IMR-90 (cell line): ENCODE measurements at regions not wholly inside any gene's neighbourhood (a gene's known extent, or its start where the extent isn't known, plus 50 kb on each side); places are given as distances from the start of the nearest gene placed in this dataset.
"Not testable (repeated sequence)": the region's sequence is repeated elsewhere in the genome, so short reads cannot be mapped to it uniquely, and the experiment has no call there.

Experiments used
- ATAC-seq: fragments of 200-7000 bp; cut with Tn5 transposase; 2 replicates; pipeline ENCODE4 v1.9.1; 2020; ENCODE audit warnings: low read depth, mild to moderate bottlenecking, moderate library complexity
- BruUV-seq: library from RNA; stranded (reverse); fragments of 400-500 nt; replicated peaks from 2 replicates; lab custom pipeline; 2021; lab: Mats Ljungman, UMichigan
- CTCF ChIA-PET: fragments of 300-600 bp; formaldehyde crosslinking; extraction: SDS; loops from one replicate; lab custom pipeline; 2021; ENCODE audit warnings: antibody characterized with exemption; lab: Yijun Ruan, JAX
- POLR2A ChIA-PET: fragments of 300-600 bp; sonication (Branson Sonifier 250); formaldehyde crosslinking; loops from one replicate; lab custom pipeline; 2022; ENCODE audit warnings: antibody characterized with exemption; ENCODE audit not compliant: unreplicated experiment; lab: Charles Lee
- DNase-seq: peaks from one replicate; pipeline ENCODE4 v3.0.0; 2013
- H2AFZ ChIP-seq: replicated peaks from 2 replicates; pipeline ENCODE3; 2013; ENCODE audit warnings: low read length, mild to moderate bottlenecking; ENCODE audit not compliant: poor library complexity
- H2AK5ac ChIP-seq: 2 replicates; pipeline ENCODE4 v1.6.1; 2013; ENCODE audit warnings: low read depth, low read length, inconsistent platforms
- H2AK9ac ChIP-seq: replicated peaks from 2 replicates; pipeline ENCODE3; 2013; ENCODE audit warnings: mild to moderate bottlenecking, low read depth, low read length, moderate library complexity; ENCODE audit not compliant: poor library complexity
- H2BK120ac ChIP-seq: 2 replicates; pipeline ENCODE4 v1.6.1; 2013; ENCODE audit warnings: low read depth, low read length, inconsistent platforms
- H2BK15ac ChIP-seq: 3 replicates; pipeline ENCODE4 v1.6.1; 2013; ENCODE audit warnings: low read depth, low read length, inconsistent platforms
- H2BK20ac ChIP-seq: 2 replicates; pipeline ENCODE4 v1.6.1; 2013; ENCODE audit warnings: low read depth, mild to moderate bottlenecking, inconsistent platforms, low read length, moderate library complexity
- H2BK5ac ChIP-seq: 2 replicates; pipeline ENCODE4 v1.6.1; 2013; ENCODE audit warnings: mild to moderate bottlenecking, low read depth, low read length, inconsistent platforms; ENCODE audit not compliant: poor library complexity, severe bottlenecking
- H3K14ac ChIP-seq: replicated peaks from 2 replicates; pipeline ENCODE4 v1.6.1; 2013; ENCODE audit warnings: low read depth, low read length, inconsistent platforms
- H3K18ac ChIP-seq: 2 replicates; pipeline ENCODE4 v1.6.1; 2013; ENCODE audit warnings: low read depth, low read length, control low read depth
- H3K23ac ChIP-seq: 2 replicates; pipeline ENCODE4 v1.6.1; 2013; ENCODE audit warnings: low read depth, low read length, inconsistent platforms
- H3K27ac ChIP-seq: 2 replicates; pipeline ENCODE4 v1.5.1; 2013; ENCODE audit warnings: mild to moderate bottlenecking, control low read depth, low read length; ENCODE audit not compliant: insufficient read depth
- H3K27me3 ChIP-seq: 2 replicates; pipeline ENCODE4 v1.6.1; 2013; ENCODE audit warnings: low read length; ENCODE audit not compliant: control insufficient read depth, insufficient read depth
- H3K36me3 ChIP-seq: 2 replicates; pipeline ENCODE4 v1.6.1; 2013; ENCODE audit warnings: low read length, mixed read lengths; ENCODE audit not compliant: control insufficient read depth, insufficient read depth
- H3K4ac ChIP-seq: 2 replicates; pipeline ENCODE4 v1.6.1; 2013; ENCODE audit warnings: low read depth, low read length, inconsistent platforms
- H3K4me1 ChIP-seq: 2 replicates; pipeline ENCODE4 v1.6.1; 2013; ENCODE audit warnings: low read length, mixed read lengths; ENCODE audit not compliant: control insufficient read depth, insufficient read depth
- H3K4me2 ChIP-seq: 2 replicates; pipeline ENCODE4 v1.6.1; 2013; ENCODE audit warnings: low read depth, mild to moderate bottlenecking, control low read depth, low read length, moderate library complexity
- H3K4me3 ChIP-seq: 2 replicates; pipeline ENCODE4 v1.5.1; 2013; ENCODE audit warnings: low read depth, mild to moderate bottlenecking, control low read depth, low read length, moderate library complexity; ENCODE audit not compliant: insufficient read depth
- H3K56ac ChIP-seq: 2 replicates; pipeline ENCODE4 v1.6.1; 2013; ENCODE audit warnings: low read length, inconsistent platforms; ENCODE audit not compliant: insufficient read depth; ENCODE audit errors: extremely low read depth
- H3K79me1 ChIP-seq, 2 experiments: 2 replicates each; pipeline ENCODE4 v1.6.1; 2013; ENCODE audit warnings: low read length in 2 of 2, inconsistent platforms in 1 of 2, low read depth in 1 of 2
- H3K9ac ChIP-seq: 2 replicates; pipeline ENCODE4 v1.6.1; 2013; ENCODE audit warnings: low read depth, low read length, control low read depth
- H3K9me1 ChIP-seq: 2 replicates; pipeline ENCODE4 v1.6.1; 2013; ENCODE audit warnings: low read length, inconsistent platforms; ENCODE audit not compliant: insufficient read depth
- H3K9me3 ChIP-seq: 2 replicates; pipeline ENCODE4 v1.6.1; 2013; ENCODE audit warnings: low read length; ENCODE audit not compliant: control insufficient read depth, insufficient read depth
- H4K20me1 ChIP-seq: 2 replicates; pipeline ENCODE4 v1.6.1; 2013; ENCODE audit warnings: low read length, inconsistent platforms; ENCODE audit not compliant: insufficient read depth
- H4K5ac ChIP-seq: 2 replicates; pipeline ENCODE4 v1.6.1; 2013; ENCODE audit warnings: mild to moderate bottlenecking, low read depth, low read length, control low read depth
- H4K8ac ChIP-seq, 2 experiments: 2 replicates each; pipeline ENCODE4 v1.6.1; 2013; ENCODE audit warnings: low read depth in 2 of 2, low read length in 2 of 2, control low read depth in 1 of 2, inconsistent platforms in 1 of 2
- H4K91ac ChIP-seq: 2 replicates; pipeline ENCODE4 v1.6.1; 2013; ENCODE audit warnings: low read depth, low read length, inconsistent platforms; ENCODE audit not compliant: insufficient read depth
- WGBS, 2 experiments: methylation state at CpG; one replicate each; pipeline versions ENCODE4 v1.1.5 to v1.1.7; 2013; ENCODE audit warnings: missing lambda C conversion rate in 2 of 2; ENCODE audit not compliant: insufficient read length in 1 of 2; ENCODE audit errors: extremely low coverage in 2 of 2; 5-methylcytosine and 5-hydroxymethylcytosine counted together
- dilution Hi-C: fragments of 300-500 bp; cut with HindIII; formaldehyde crosslinking; loops from one replicate; pipeline ENCODE4 v1.14.3; 2018; ENCODE audit warnings: low sequenced_read_pairs; ENCODE audit not compliant: unreplicated experiment
- in situ Hi-C: fragments of 300-500 bp; cut with MboI; formaldehyde crosslinking; loops from 3 replicates; pipeline ENCODE4 v1.14.3; 2019; ENCODE audit warnings: low sequenced_read_pairs, inconsistent platforms, mixed read lengths
- intact Hi-C: fragments of 100-400 bp; cut with micrococcal nuclease; formaldehyde crosslinking; loops from 2 replicates; pipeline ENCODE4 v1.10.0; 2022

- DNase-seq, BruUV-seq, H3K36me3 ChIP-seq, H3K23ac ChIP-seq, H3K14ac ChIP-seq, H4K5ac ChIP-seq, H3K4me3 ChIP-seq, H2BK20ac ChIP-seq, H4K8ac ChIP-seq, H3K56ac ChIP-seq, H4K20me1 ChIP-seq, H3K9me1 ChIP-seq, H3K79me1 ChIP-seq, POLR2A ChIA-PET, ATAC-seq, H2AK9ac ChIP-seq, in situ Hi-C loops, CTCF ChIA-PET, H3K27ac ChIP-seq, H3K4me2 ChIP-seq, H3K4ac ChIP-seq, H3K18ac ChIP-seq, dilution Hi-C loops, H2AK5ac ChIP-seq, H3K4me1 ChIP-seq, intact Hi-C loops, H3K9me3 ChIP-seq, H2BK120ac ChIP-seq, H2AFZ ChIP-seq, H4K91ac ChIP-seq, H2BK15ac ChIP-seq, H2BK5ac ChIP-seq, H3K9ac ChIP-seq: not testable (repeated sequence)
- peaks cover 22% of the 10 kb centered on the region for H3K27me3 ChIP-seq
- 33% methylated on average over 2 of the region's 7 CpGs; no CpG with 5 or more reads in 1 of the 2 experiments for WGBS, 2 experiments
Measured at GRCh38 chr10:118962331-118962868, 67.1 kb upstream of the NANOS1 start.
